Adrenal gland (tissue), 5 donors: ENCODE measurements at regions not wholly inside any gene's neighbourhood (a gene's known extent, or its start where the extent isn't known, plus 50 kb on each side); places are given as distances from the start of the nearest gene placed in this dataset.

Source experiments
- CTCF ChIP-seq, 6 experiments: fragments of 450-650 bp in 4 of 6; fragments of 200-600 bp in 2 of 6; sonication (generic) in 1 of 6; IDR thresholded peaks; 1 replicate in 5 of 6; 2 replicates in 1 of 6; pipeline versions ENCODE4 v1.5.1 to v1.8.0; 2016 to 2021; ENCODE audit warnings: antibody characterized with exemption in 6 of 6, mild to moderate bottlenecking in 2 of 6, moderate library complexity in 1 of 6
- POLR2A ChIP-seq, 2 donors: fragments of 450-650 bp; IDR thresholded peaks; one replicate each; pipeline ENCODE4 v1.6.1; 2017; ENCODE audit warnings: antibody characterized with exemption in 2 of 2, mild to moderate bottlenecking in 2 of 2, moderate library complexity in 1 of 2
- donor health status: DM: no; HTN: no; CAD: no.

GRCh38 chr7:155920068-155920461, 107.8 kb upstream of the SHH start:
- no peak for TF ChIP-seq POLR2A (IDR thresholded peaks at IDR 0.05)
- no peak for TF ChIP-seq CTCF (IDR thresholded peaks at IDR 0.05)
